GM19240 (cell line): ENCODE measurements at regions not wholly inside any gene's neighbourhood (a gene's known extent, or its start where the extent isn't known, plus 50 kb on each side); places are given as distances from the start of the nearest gene placed in this dataset.
"Not testable (repeated sequence)": the region's sequence is repeated elsewhere in the genome, so short reads cannot be mapped to it uniquely, and the experiment has no call there.

Source experiments
- DNase-seq: peaks from one replicate; pipeline ENCODE4 v3.0.0; 2011; ENCODE audit warnings: low spot score; ENCODE audit not compliant: insufficient read length

- no peak for DNase-seq
These were observed 88.9 kb upstream of the OGFRL1 start for GRCh38 chr6:71199736-71200135.

GRCh38 chr6:71203206-71203605 is 85.4 kb upstream of the OGFRL1 start:
- no peak for DNase-seq

- DNase-seq = no peak
These were observed 83.9 kb upstream of the OGFRL1 start for GRCh38 chr6:71204741-71205140.

GRCh38 chr6:71205336-71205956 is 83.2 kb upstream of the OGFRL1 start:
- DNase-seq = no peak

- DNase-seq = no peak
These were observed 82.5 kb upstream of the OGFRL1 start for GRCh38 chr6:71206089-71206488.

- no peak for DNase-seq
These were observed 79.4 kb upstream of the OGFRL1 start for GRCh38 chr6:71209206-71209605.

- no peak for DNase-seq
These were observed 79.0 kb upstream of the OGFRL1 start for GRCh38 chr6:71209626-71210025.

GRCh38 chr6:71211799-71212198 is 76.8 kb upstream of the OGFRL1 start:
- DNase-seq = no peak

- no peak for DNase-seq
These were observed 68.1 kb upstream of the OGFRL1 start for GRCh38 chr6:71220466-71220865.

GRCh38 chr6:71222671-71223070 is 65.9 kb upstream of the OGFRL1 start:
- DNase-seq = no peak

GRCh38 chr6:71224011-71224410 is 64.6 kb upstream of the OGFRL1 start:
- no peak for DNase-seq

- DNase-seq = no peak
These were observed 62.5 kb upstream of the OGFRL1 start for GRCh38 chr6:71226151-71226550.

GRCh38 chr6:71228461-71229041 is 60.1 kb upstream of the OGFRL1 start:
- no peak for DNase-seq

GRCh38 chr6:71229477-71229876 is 59.1 kb upstream of the OGFRL1 start:
- no peak for DNase-seq

- DNase-seq = not testable (repeated sequence)
These were observed 55.7 kb upstream of the OGFRL1 start for GRCh38 chr6:71232890-71233289.

- no peak for DNase-seq
These were observed 51.6 kb upstream of the OGFRL1 start for GRCh38 chr6:71236926-71237434.

- no peak for DNase-seq
These were observed 50.3 kb upstream of the OGFRL1 start for GRCh38 chr6:71238351-71238750.
